ENCODE measurements at regions not wholly inside any gene's neighbourhood (a gene's known extent, or its start where the extent isn't known, plus 50 kb on each side); places are given as distances from the start of the nearest gene placed in this dataset.

GRCh38 chr14:53603994-53604393 lies 352.6 kb downstream of the BMP4 start:
- Histone ChIP-seq H3K4me1 (ENCODE audit: insufficient read depth, low read length, severe bottlenecking) (peaks cover 13% of the 10 kb centered on the region), H4K20me1 (ENCODE audit: insufficient read depth, low read length) (no peaks in the 10 kb centered on the region), H3F3A (ENCODE audit: insufficient read depth, low read length) (no peaks in the 10 kb centered on the region), H3K27me3 (ENCODE audit: insufficient read depth, low read length) (no peaks in the 10 kb centered on the region), H3K9me2 (ENCODE audit: low read depth, low read length) (no peaks in the 10 kb centered on the region), H3K9ac (ENCODE audit: low read length) (no peak overlapping the region), H3K27ac (ENCODE audit: low read depth, low read length, poor library complexity, severe bottlenecking) (no peak overlapping the region), H3K9me3 (ENCODE audit: low read length) (no peaks in the 10 kb centered on the region), H3K4me2 (ENCODE audit: low read length) (no peak overlapping the region), H2AFZ (ENCODE audit: low read length) (no peak overlapping the region), H3K79me2 (ENCODE audit: insufficient read depth, low read length) (no peaks in the 10 kb centered on the region), H3K4me3 (ENCODE audit: low read depth, low read length, poor library complexity, severe bottlenecking) (no peak overlapping the region), H3K36me3 (ENCODE audit: insufficient read depth, low read length) (no peaks in the 10 kb centered on the region)
- no peak for TF ChIP-seq EZH2 (IDR thresholded peaks at IDR 0.05; ENCODE audit: borderline replicate concordance, low read length)
- no peak for TF ChIP-seq CTCF (IDR thresholded peaks at IDR 0.05; ENCODE audit: low read length)

GRCh38 chr14:53601409-53601808 lies 355.2 kb downstream of the BMP4 start:
- Histone ChIP-seq H3K9ac (ENCODE audit: low read length) (no peak overlapping the region), H3K27ac (ENCODE audit: low read depth, low read length, poor library complexity, severe bottlenecking) (no peak overlapping the region), H3K4me3 (ENCODE audit: low read depth, low read length, poor library complexity, severe bottlenecking) (no peak overlapping the region), H3K4me1 (ENCODE audit: insufficient read depth, low read length, severe bottlenecking) (peaks cover 13% of the 10 kb centered on the region), H3K9me3 (ENCODE audit: low read length) (no peaks in the 10 kb centered on the region), H4K20me1 (ENCODE audit: insufficient read depth, low read length) (no peaks in the 10 kb centered on the region), H3K79me2 (ENCODE audit: insufficient read depth, low read length) (no peaks in the 10 kb centered on the region), H3K4me2 (ENCODE audit: low read length) (no peak overlapping the region), H3K36me3 (ENCODE audit: insufficient read depth, low read length) (no peaks in the 10 kb centered on the region), H3K27me3 (ENCODE audit: insufficient read depth, low read length) (no peaks in the 10 kb centered on the region), H3F3A (ENCODE audit: insufficient read depth, low read length) (no peaks in the 10 kb centered on the region), H3K9me2 (ENCODE audit: low read depth, low read length) (no peaks in the 10 kb centered on the region), H2AFZ (ENCODE audit: low read length) (no peak overlapping the region)
- TF ChIP-seq CTCF (IDR thresholded peaks at IDR 0.05; ENCODE audit: low read length), result no peak
- no peak for TF ChIP-seq EZH2 (IDR thresholded peaks at IDR 0.05; ENCODE audit: borderline replicate concordance, low read length)

GRCh38 chr14:53599221-53599945 lies 357.2 kb downstream of the BMP4 start:
- Histone ChIP-seq H3K4me2 (ENCODE audit: low read length) (no peak overlapping the region), H3K27ac (ENCODE audit: low read depth, low read length, poor library complexity, severe bottlenecking) (no peak overlapping the region), H3K9ac (ENCODE audit: low read length) (no peak overlapping the region), H3F3A (ENCODE audit: insufficient read depth, low read length) (no peaks in the 10 kb centered on the region), H3K9me3 (ENCODE audit: low read length) (0 out of 2 replicates have a peak, but pooled peaks cover 2% of the 10 kb centered on the region), H3K9me2 (ENCODE audit: low read depth, low read length) (no peaks in the 10 kb centered on the region), H3K4me1 (ENCODE audit: insufficient read depth, low read length, severe bottlenecking) (peaks cover 9% of the 10 kb centered on the region), H4K20me1 (ENCODE audit: insufficient read depth, low read length) (no peaks in the 10 kb centered on the region), H3K36me3 (ENCODE audit: insufficient read depth, low read length) (no peaks in the 10 kb centered on the region), H3K79me2 (ENCODE audit: insufficient read depth, low read length) (no peaks in the 10 kb centered on the region), H3K4me3 (ENCODE audit: low read depth, low read length, poor library complexity, severe bottlenecking) (no peak overlapping the region), H2AFZ (ENCODE audit: low read length) (no peak overlapping the region), H3K27me3 (ENCODE audit: insufficient read depth, low read length) (no peaks in the 10 kb centered on the region)
- TF ChIP-seq EZH2 (IDR thresholded peaks at IDR 0.05; ENCODE audit: borderline replicate concordance, low read length) (no peak), CTCF (IDR thresholded peaks at IDR 0.05; ENCODE audit: low read length) (no peak)
